HEK293T (cell line): ENCODE measurements at regions not wholly inside any gene's neighbourhood (a gene's known extent, or its start where the extent isn't known, plus 50 kb on each side); places are given as distances from the start of the nearest gene placed in this dataset.

ENCODE experiments used
- CTBP1 ChIP-seq: fragments of 450-650 bp; IDR thresholded peaks from 2 replicates; pipeline ENCODE4 v1.6.1; 2016; ENCODE audit warnings: borderline replicate concordance
- LEF1 ChIP-seq: fragments of 450-650 bp; IDR thresholded peaks from 2 replicates; pipeline ENCODE4 v1.6.1; 2017; ENCODE audit warnings: mild to moderate bottlenecking, borderline replicate concordance
- SUZ12 ChIP-seq: fragments of 450-650 bp; IDR thresholded peaks from 2 replicates; pipeline ENCODE4 v1.6.1; 2016; ENCODE audit warnings: mild to moderate bottlenecking
- TARDBP ChIP-seq: fragments of 450-650 bp; IDR thresholded peaks from 2 replicates; pipeline ENCODE4 v1.6.1; 2016

- no peak for TF ChIP-seq CTBP1
- TF ChIP-seq SUZ12, result no peak
- TF ChIP-seq TARDBP, result no peak
- TF ChIP-seq LEF1, result no peak
Measured at GRCh38 chr2:129113776-129114175, 795.1 kb upstream of the HS6ST1 start.
